CD4-positive, alpha-beta T cell (primary cell): ENCODE measurements at regions not wholly inside any gene's neighbourhood (a gene's known extent, or its start where the extent isn't known, plus 50 kb on each side); places are given as distances from the start of the nearest gene placed in this dataset.

ENCODE experiments used
- ATAC-seq: fragments of 200-7000 bp; cut with Tn5 transposase; one replicate; pipeline ENCODE4 v1.10.0; 2022; ENCODE audit warnings: mild to moderate bottlenecking; ENCODE audit not compliant: poor library complexity
- CTCF ChIA-PET: fragments of 350-600 bp; sonication (Branson Sonifier 250); formaldehyde crosslinking; loops from one replicate; lab custom pipeline; 2021; ENCODE audit warnings: antibody characterized with exemption, inconsistent platforms; lab: Charles Lee
- POLR2A ChIA-PET: fragments of 350-600 bp; sonication (Branson Sonifier 250); formaldehyde crosslinking; loops from one replicate; lab custom pipeline; 2021; ENCODE audit warnings: antibody characterized with exemption, inconsistent platforms; lab: Charles Lee
- DNase-seq, 14 experiments: peaks; one replicate each; pipeline ENCODE4 v3.0.0-alpha.2; 2013 to 2020; ENCODE audit warnings: mixed read lengths in 2 of 14
- H3K27ac ChIP-seq, 2 donors: one replicate each; pipeline versions ENCODE4 v1.5.1 to v1.7.0; 2013; ENCODE audit warnings: low read length in 2 of 2, low read depth in 1 of 2, mild to moderate bottlenecking in 1 of 2
- H3K27me3 ChIP-seq, 2 experiments: 1 replicate in 1 of 2; 2 replicates in 1 of 2; pipeline versions ENCODE4 v1.6.1 to v1.7.0; 2013; ENCODE audit warnings: low read length in 2 of 2, control low read depth in 1 of 2, mild to moderate bottlenecking in 1 of 2, moderate library complexity in 1 of 2; ENCODE audit not compliant: insufficient read depth in 2 of 2, control insufficient read depth in 1 of 2
- H3K36me3 ChIP-seq: one replicate; pipeline ENCODE4 v1.6.1; 2013; ENCODE audit warnings: low read length, control low read depth; ENCODE audit not compliant: insufficient read depth
- H3K4me1 ChIP-seq: one replicate; pipeline ENCODE4 v1.6.1; 2013; ENCODE audit warnings: low read length, control low read depth; ENCODE audit not compliant: insufficient read depth
- H3K4me3 ChIP-seq: one replicate; pipeline ENCODE4 v1.5.1; 2013; ENCODE audit warnings: mild to moderate bottlenecking, low read length, moderate library complexity
- H3K9me3 ChIP-seq, 2 experiments: 1 replicate in 1 of 2; 2 replicates in 1 of 2; pipeline versions ENCODE4 v1.6.1 to v1.7.0; 2013; ENCODE audit warnings: low read length in 2 of 2, mild to moderate bottlenecking in 2 of 2, control low read depth in 1 of 2, moderate library complexity in 1 of 2; ENCODE audit not compliant: control insufficient read depth in 1 of 2, insufficient read depth in 1 of 2
- H3K27ac Mint-ChIP-seq: one replicate; pipeline ENCODE4 v1.8.0; 2020; ENCODE audit warnings: mixed read lengths
- H3K27me3 Mint-ChIP-seq: one replicate; pipeline ENCODE4 v1.8.0; 2021; ENCODE audit warnings: mixed read lengths
- H3K36me3 Mint-ChIP-seq: one replicate; pipeline ENCODE4 v1.8.0; 2021; ENCODE audit warnings: low read depth, mixed read lengths
- H3K4me1 Mint-ChIP-seq: one replicate; pipeline ENCODE4 v1.8.0; 2021; ENCODE audit warnings: low read depth, mixed read lengths
- H3K4me3 Mint-ChIP-seq: one replicate; pipeline ENCODE4 v1.8.0; 2020; ENCODE audit warnings: mild to moderate bottlenecking, mixed read lengths
- H3K9me3 Mint-ChIP-seq: one replicate; pipeline ENCODE4 v1.8.0; 2020; ENCODE audit warnings: mixed read lengths
- CTCF ChIP-seq: fragments of 200-600 bp; IDR thresholded peaks from one replicate; pipeline ENCODE4 v1.8.0; 2022; ENCODE audit warnings: antibody characterized with exemption, mild to moderate bottlenecking
- intact Hi-C, 2 experiments: fragments of 100-400 bp; cut with DNase I in 1 of 2; cut with micrococcal nuclease in 1 of 2; formaldehyde crosslinking; loops; one replicate each; pipeline versions ENCODE4 v1.15.1 to v1.9.0; 2023 to 2025; cut with DNase I, micrococcal nuclease

GRCh38 chr2:139162957-139163356 is 382.8 kb upstream of the NXPH2 start:
- Mint-ChIP-seq H3K4me3 (no peak overlapping the region), H3K36me3 (no peaks in the 10 kb centered on the region), H3K27me3 (no peaks in the 10 kb centered on the region), H3K27ac (no peak overlapping the region), H3K9me3 (peaks cover 12% of the 10 kb centered on the region), H3K4me1 (no peaks in the 10 kb centered on the region)
- Histone ChIP-seq H3K36me3 (no peaks in the 10 kb centered on the region), H3K9me3 (no peaks in the 10 kb centered on the region), H3K27me3 (no peaks in the 10 kb centered on the region), H3K4me3 (no peak overlapping the region), H3K27ac (no peak overlapping the region), H3K4me1 (no peaks in the 10 kb centered on the region)
- ChIA-PET POLR2A (no interaction called here), CTCF (no interaction called here)
- intact Hi-C loops = no loop called here
- DNase-seq = no peak
- TF ChIP-seq CTCF = no peak
- ATAC-seq = no peak

DNA sequence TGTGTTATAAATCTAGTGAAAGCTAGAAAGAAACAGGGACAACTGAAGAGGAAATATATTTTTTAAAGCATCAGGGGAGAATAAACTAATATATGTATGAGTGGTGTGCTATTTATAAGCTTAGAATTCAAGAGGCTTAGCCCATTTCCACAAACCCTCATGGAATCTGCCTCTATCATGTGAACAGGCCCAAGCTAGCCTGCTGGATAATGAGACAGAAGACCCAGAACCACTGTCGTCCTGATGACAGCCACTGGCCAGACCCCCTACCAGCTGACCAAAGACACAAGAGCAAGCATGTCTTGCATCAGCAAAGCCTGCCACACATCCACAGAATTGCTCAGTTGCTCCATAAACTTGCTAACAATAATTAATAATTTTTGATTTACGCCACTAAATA is 382.3 kb upstream of the NXPH2 start:
- intact Hi-C loops = no loop called here
- DNase-seq (no peak), ATAC-seq (no peak)
- no peaks in the 10 kb centered on the region for H3K4me1 ChIP-seq
- no peaks in the 10 kb centered on the region for H3K36me3 ChIP-seq
- no peaks in the 10 kb centered on the region for H3K27me3 ChIP-seq
- no peak overlapping the region for H3K27ac ChIP-seq
- H3K27ac Mint-ChIP-seq = no peak overlapping the region
- no peak overlapping the region for H3K4me3 Mint-ChIP-seq
- H3K36me3 Mint-ChIP-seq = no peaks in the 10 kb centered on the region
- H3K4me3 ChIP-seq = no peak overlapping the region
- peaks cover 12% of the 10 kb centered on the region for H3K9me3 Mint-ChIP-seq
- POLR2A ChIA-PET = no interaction called here
- CTCF ChIA-PET = no interaction called here
- H3K9me3 ChIP-seq = no peaks in the 10 kb centered on the region
- no peaks in the 10 kb centered on the region for H3K27me3 Mint-ChIP-seq
- TF ChIP-seq CTCF = no peak
- H3K4me1 Mint-ChIP-seq = no peaks in the 10 kb centered on the region

DNA sequence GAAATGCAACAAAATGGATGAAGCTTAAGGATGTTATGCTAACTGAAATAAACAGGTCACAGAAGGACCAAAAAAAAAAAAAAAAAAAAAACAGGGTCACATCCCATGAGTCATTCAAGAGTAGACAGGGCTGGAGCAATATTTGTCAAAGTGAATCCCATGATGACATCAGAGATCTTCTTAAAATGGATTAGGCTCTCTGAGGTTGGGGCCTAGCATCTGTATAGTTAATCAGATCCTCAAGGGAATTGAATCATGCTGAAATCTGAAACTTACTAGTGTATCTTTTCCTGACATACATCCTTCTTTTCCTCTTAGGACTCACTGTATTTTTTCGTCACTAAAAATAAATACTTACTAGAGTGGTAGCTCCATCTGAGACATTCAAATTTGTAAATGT is 380.6 kb upstream of the NXPH2 start:
- Histone ChIP-seq H3K4me3 (no peak overlapping the region), H3K9me3 (no peaks in the 10 kb centered on the region), H3K36me3 (no peaks in the 10 kb centered on the region), H3K27ac (no peak overlapping the region), H3K27me3 (no peaks in the 10 kb centered on the region), H3K4me1 (no peaks in the 10 kb centered on the region)
- no peaks in the 10 kb centered on the region for H3K36me3 Mint-ChIP-seq
- POLR2A ChIA-PET = no interaction called here
- H3K4me3 Mint-ChIP-seq = no peak overlapping the region
- no peaks in the 10 kb centered on the region for H3K27me3 Mint-ChIP-seq
- DNase-seq = no peak
- H3K9me3 Mint-ChIP-seq = peaks cover 16% of the 10 kb centered on the region
- H3K4me1 Mint-ChIP-seq = no peaks in the 10 kb centered on the region
- no peak for ATAC-seq
- CTCF ChIA-PET = no interaction called here
- intact Hi-C loops = no loop called here
- no peak for TF ChIP-seq CTCF
- H3K27ac Mint-ChIP-seq = no peak overlapping the region
